ENCODE measurements at regions not wholly inside any gene's neighbourhood (a gene's known extent, or its start where the extent isn't known, plus 50 kb on each side); places are given as distances from the start of the nearest gene placed in this dataset.
"Not testable (repeated sequence)": the region's sequence is repeated elsewhere in the genome, so short reads cannot be mapped to it uniquely, and the experiment has no call there.

DNA sequence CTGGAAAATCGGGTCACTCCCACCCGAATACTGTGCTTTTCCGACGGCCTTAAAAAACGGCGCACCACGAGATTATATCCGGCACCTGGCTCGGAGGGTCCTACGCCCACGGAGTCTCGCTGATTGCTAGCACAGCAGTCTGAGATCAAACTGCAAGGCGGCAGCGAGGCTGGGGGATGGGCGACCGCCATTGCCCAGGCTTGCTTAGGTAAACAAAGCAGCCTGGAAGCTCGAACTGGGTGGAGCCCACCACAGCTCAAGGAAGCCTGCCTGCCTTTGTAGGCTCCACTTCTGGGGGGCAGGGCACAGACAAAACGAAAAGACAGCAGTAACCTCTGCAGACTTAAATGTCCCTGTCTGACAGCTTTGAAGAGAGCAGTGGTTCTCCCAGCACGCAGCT lies 132.5 kb upstream of the TLE4 start:
- H3K36me3 Mint-ChIP-seq (ENCODE audit: low read depth); H3K27ac Mint-ChIP-seq; ATAC-seq; H3K27me3 Mint-ChIP-seq; H3K9me3 Mint-ChIP-seq (ENCODE audit: low read depth); intact Hi-C loops (cut with DNase I, micrococcal nuclease); POLR2A ChIA-PET; H3K4me1 Mint-ChIP-seq; H3K4me3 Mint-ChIP-seq: not testable (repeated sequence)
- peak; percentile 17 for DNase-seq
- CTCF ChIA-PET = interaction anchor here (0.6 kb wide), 1 partner anchor 104 kb away, joined by 3 read pairs; no protein-coding TSS in a partner anchor

DNA sequence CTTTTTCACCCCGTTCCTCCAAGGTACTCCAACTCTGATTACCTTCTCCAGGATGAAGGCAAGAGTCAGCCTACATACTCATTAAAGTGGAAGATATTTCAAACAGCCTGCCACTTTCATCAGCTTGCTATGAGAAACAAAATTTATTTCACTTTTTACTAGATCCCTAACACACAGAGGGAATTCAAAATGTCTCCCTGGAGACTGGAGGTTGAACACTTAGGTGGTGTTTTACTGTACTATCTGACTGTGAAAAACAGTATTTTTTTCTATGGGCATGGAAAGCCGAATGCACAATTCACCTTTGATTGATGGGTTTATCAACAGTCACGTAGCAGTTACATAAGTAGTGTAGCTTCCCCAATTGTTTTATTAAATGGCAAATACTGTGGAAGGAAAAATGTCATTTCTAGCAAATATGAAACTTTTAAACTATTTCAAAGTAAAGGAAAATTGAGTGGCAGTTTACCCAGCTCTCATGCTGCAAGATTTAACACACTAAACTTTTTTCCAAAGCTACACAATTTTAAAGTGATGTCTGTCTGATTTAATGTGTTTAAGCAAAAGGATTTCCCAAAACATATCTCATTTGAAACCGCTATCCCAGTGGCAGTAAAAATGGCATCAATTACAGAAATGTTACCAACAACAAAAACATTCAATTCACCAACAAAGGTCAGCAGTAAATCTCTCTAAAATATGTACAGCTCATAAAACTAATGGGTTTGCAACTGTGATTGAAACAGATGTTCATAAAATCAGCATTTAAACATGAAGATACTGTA lies 125.0 kb upstream of the TLE4 start:
- ATAC-seq (no peak), DNase-seq (no peak)
- H3K27me3 Mint-ChIP-seq = peaks cover 2% of the 10 kb centered on the region
- H3K36me3 Mint-ChIP-seq (ENCODE audit: low read depth) = no peaks in the 10 kb centered on the region
- H3K4me1 Mint-ChIP-seq = no peaks in the 10 kb centered on the region
- H3K9me3 Mint-ChIP-seq (ENCODE audit: low read depth) = no peaks in the 10 kb centered on the region
- intact Hi-C loops (cut with DNase I, micrococcal nuclease) = no loop called here
- CTCF ChIA-PET = interaction anchor here (1.0 kb wide), 1 partner anchor 117 kb away, joined by 3 read pairs; no protein-coding TSS in a partner anchor
- H3K27ac Mint-ChIP-seq = no peak overlapping the region
- POLR2A ChIA-PET = no interaction called here
- H3K4me3 Mint-ChIP-seq = no peak overlapping the region

DNA sequence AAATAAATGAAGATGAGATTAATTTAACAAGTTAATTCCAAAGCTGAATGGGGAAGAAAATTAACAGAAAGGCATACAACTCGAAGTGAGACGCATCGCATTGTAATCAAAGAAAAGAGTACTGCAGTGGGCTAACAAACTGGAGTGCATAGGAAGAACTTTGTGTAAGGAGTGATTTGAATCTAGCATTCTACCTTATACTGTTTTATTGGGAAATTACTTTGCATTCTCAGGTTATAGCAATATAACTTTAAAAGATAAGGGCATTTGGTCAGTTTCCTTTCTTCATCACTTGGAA lies 124.5 kb upstream of the TLE4 start:
- Mint-ChIP-seq H3K36me3 (ENCODE audit: low read depth) (peaks cover under 1% of the 10 kb centered on the region), H3K27me3 (peaks cover 3% of the 10 kb centered on the region), H3K9me3 (ENCODE audit: low read depth) (peaks cover 1% of the 10 kb centered on the region), H3K4me1 (no peaks in the 10 kb centered on the region), H3K4me3 (no peak overlapping the region), H3K27ac (no peak overlapping the region)
- ATAC-seq (no peak), DNase-seq (no peak)
- intact Hi-C loops (cut with DNase I, micrococcal nuclease) = no loop called here
- ChIA-PET CTCF (interaction anchor here (1.0 kb wide), 1 partner anchor 116 kb away, joined by 3 read pairs; no protein-coding TSS in a partner anchor), POLR2A (no interaction called here)

DNA sequence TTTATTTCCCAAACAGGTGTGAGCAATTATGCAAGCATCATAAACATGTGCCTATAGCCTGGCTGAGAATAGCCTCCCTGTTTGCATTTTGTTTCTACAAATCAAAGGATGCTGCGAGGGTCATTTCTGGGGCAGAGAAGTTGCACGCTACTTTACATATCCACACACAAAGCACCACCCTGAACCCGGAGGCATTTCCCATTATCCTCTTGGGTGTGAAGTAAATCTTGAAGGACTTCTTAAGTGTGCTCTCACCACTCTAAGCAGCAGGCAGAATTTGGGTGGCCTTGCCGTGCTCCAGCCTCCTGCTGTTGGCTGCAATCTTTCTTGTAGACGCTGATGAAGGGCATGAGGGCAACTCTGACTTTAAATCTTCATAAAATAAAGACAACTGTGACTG lies 124.0 kb upstream of the TLE4 start:
- no peaks in the 10 kb centered on the region for H3K4me1 Mint-ChIP-seq
- ChIA-PET CTCF (no interaction called here), POLR2A (no interaction called here)
- no peak overlapping the region for H3K27ac Mint-ChIP-seq
- DNase-seq (no peak), ATAC-seq (no peak)
- no peak overlapping the region for H3K4me3 Mint-ChIP-seq
- intact Hi-C loops (cut with DNase I, micrococcal nuclease) = no loop called here
- peaks cover 5% of the 10 kb centered on the region for H3K27me3 Mint-ChIP-seq
- peaks cover 2% of the 10 kb centered on the region for H3K36me3 Mint-ChIP-seq (ENCODE audit: low read depth)
- H3K9me3 Mint-ChIP-seq (ENCODE audit: low read depth) = peaks cover 3% of the 10 kb centered on the region

DNA sequence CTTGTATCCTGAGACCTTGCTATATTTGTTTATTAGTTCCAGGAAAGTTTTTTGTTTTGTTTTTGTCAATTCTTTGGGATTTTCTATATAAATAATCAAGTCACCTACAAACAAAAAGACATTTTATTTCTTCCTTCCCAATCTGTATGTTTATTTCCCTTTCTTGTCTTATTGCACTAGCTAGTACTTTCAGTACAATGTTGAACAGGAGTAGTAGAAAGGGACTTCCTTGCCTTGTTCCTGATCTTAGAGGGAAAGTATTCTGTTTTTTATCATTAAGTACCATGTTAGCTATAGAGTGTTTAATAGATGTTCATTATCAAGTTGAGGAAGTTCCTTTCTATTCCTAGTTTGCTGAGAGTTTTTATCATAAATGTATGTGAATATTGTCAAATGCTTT lies 119.5 kb upstream of the TLE4 start:
- ATAC-seq = no peak

DNA sequence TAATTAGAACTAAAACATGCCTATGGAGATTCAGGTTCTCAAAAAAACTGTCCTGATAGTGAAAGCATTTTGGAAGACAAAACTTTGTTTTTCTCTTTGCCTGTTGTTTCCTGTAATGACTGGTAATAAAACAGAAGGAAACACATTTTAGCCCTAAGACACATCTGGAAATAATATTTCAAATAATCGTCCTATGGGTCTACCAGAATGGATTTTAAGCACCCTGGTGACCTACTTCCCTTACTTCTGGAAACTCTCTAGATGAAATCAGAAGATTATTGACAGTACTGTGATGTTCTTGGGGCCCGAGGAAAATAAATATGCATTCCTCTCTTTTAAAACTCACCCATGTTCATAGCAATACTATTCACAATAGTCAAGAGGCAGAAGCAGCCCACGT lies 110.1 kb upstream of the TLE4 start:
- H3K27me3 Mint-ChIP-seq = peaks cover 2% of the 10 kb centered on the region
- ChIA-PET POLR2A (no interaction called here), CTCF (interaction anchor here (1.0 kb wide), 1 partner anchor 83 kb away, joined by 3 read pairs; no protein-coding TSS in a partner anchor)
- H3K36me3 Mint-ChIP-seq (ENCODE audit: low read depth) = no peaks in the 10 kb centered on the region
- ATAC-seq = no peak
- no peaks in the 10 kb centered on the region for H3K9me3 Mint-ChIP-seq (ENCODE audit: low read depth)
- no peaks in the 10 kb centered on the region for H3K4me1 Mint-ChIP-seq
- intact Hi-C loops (cut with DNase I, micrococcal nuclease) = no loop called here
- no peak for DNase-seq
- H3K27ac Mint-ChIP-seq = no peak overlapping the region
- H3K4me3 Mint-ChIP-seq = no peak overlapping the region

More for the DNA sequence above, 119.5 kb upstream of the TLE4 start:
- Mint-ChIP-seq H3K27me3 (peaks cover 10% of the 10 kb centered on the region), H3K4me1 (no peaks in the 10 kb centered on the region), H3K36me3 (ENCODE audit: low read depth) (peaks cover 2% of the 10 kb centered on the region), H3K27ac (no peak overlapping the region), H3K9me3 (ENCODE audit: low read depth) (peaks cover 5% of the 10 kb centered on the region), H3K4me3 (no peak overlapping the region)
- intact Hi-C loops (cut with DNase I, micrococcal nuclease) = no loop called here
- DNase-seq = no peak
- ChIA-PET CTCF (interaction anchor here (1.5 kb wide), 1 partner anchor 20 kb away, joined by 3 read pairs; no protein-coding TSS in a partner anchor), POLR2A (no interaction called here)

DNA sequence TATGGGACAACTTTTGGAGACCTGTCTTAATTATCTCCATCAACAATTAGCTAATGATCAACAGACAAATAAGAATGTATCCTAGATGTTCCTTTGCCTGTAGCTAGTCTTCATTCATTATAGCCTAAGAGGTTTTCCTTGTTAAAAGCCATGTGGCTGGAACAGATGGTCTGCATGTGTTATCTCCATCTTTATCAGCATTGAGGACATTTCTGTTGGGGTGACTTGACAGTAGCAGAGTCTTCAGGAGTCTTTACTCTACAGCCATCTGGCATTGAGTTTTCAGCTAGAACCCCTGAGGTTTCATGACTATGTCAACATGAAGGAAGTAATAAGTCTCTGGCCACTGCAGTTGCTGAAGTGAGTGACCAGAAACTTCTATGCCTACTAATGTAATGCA lies 106.6 kb upstream of the TLE4 start:
- H3K36me3 Mint-ChIP-seq (ENCODE audit: low read depth) = no peaks in the 10 kb centered on the region
- no peaks in the 10 kb centered on the region for H3K9me3 Mint-ChIP-seq (ENCODE audit: low read depth)
- peaks cover 2% of the 10 kb centered on the region for H3K27me3 Mint-ChIP-seq
- intact Hi-C loops (cut with DNase I, micrococcal nuclease) = no loop called here
- H3K4me1 Mint-ChIP-seq = peaks cover 7% of the 10 kb centered on the region
- no peak for ATAC-seq
- no peak overlapping the region for H3K27ac Mint-ChIP-seq
- ChIA-PET CTCF (no interaction called here), POLR2A (interaction anchor here (0.7 kb wide), 1 partner anchor 48 kb away, joined by 3 read pairs; no protein-coding TSS in a partner anchor)
- H3K4me3 Mint-ChIP-seq = no peak overlapping the region
- no peak for DNase-seq

DNA sequence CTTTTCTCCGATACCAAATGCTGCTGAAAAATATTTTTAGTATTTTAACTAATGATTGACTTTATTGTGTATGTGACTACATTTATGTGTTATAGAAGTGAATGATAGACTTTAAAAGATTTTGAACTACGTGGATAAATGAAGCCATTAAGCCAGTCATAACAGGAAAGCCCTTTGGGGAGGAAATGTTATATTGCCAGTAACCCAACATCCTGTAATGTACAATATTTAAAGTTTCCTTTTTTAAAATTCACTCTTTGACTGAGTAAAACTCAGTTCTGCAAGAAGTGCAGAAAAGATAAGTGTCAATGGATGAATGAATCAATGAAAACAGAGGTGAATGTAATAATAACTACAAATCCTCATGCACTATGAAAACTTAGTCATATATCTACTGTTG lies 102.6 kb upstream of the TLE4 start:
- no peak overlapping the region for H3K4me3 Mint-ChIP-seq
- H3K4me1 Mint-ChIP-seq = peaks cover 12% of the 10 kb centered on the region
- H3K36me3 Mint-ChIP-seq (ENCODE audit: low read depth) = no peaks in the 10 kb centered on the region
- intact Hi-C loops (cut with DNase I, micrococcal nuclease) = no loop called here
- DNase-seq (no peak), ATAC-seq (peak; percentile 55)
- CTCF ChIA-PET = no interaction called here
- H3K27ac Mint-ChIP-seq = no peak overlapping the region
- no peaks in the 10 kb centered on the region for H3K9me3 Mint-ChIP-seq (ENCODE audit: low read depth)
- peaks cover 2% of the 10 kb centered on the region for H3K27me3 Mint-ChIP-seq
- POLR2A ChIA-PET = no interaction called here

DNA sequence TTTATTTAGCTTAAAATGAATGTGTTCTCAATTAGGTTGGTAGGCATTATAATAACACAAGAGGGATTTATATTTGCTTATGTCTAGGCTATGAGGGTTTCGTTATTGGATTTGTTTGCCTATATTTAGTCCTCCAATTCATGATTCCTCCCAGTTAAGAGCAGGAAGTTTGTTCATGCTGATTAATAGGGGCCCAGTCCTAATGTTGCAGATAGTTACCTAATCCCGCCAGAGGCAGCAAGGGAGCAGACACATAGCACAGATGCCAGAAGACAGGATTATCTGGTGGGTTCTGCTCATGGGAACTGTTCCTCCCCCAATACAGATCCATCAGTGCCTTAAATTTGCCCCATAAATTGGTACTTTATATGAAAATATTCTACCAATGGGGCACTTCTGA lies 100.8 kb upstream of the TLE4 start:
- POLR2A ChIA-PET = no interaction called here
- H3K36me3 Mint-ChIP-seq (ENCODE audit: low read depth) = no peaks in the 10 kb centered on the region
- DNase-seq (no peak), ATAC-seq (no peak)
- H3K4me3 Mint-ChIP-seq = no peak overlapping the region
- peaks cover 2% of the 10 kb centered on the region for H3K27me3 Mint-ChIP-seq
- H3K27ac Mint-ChIP-seq = no peak overlapping the region
- CTCF ChIA-PET = no interaction called here
- intact Hi-C loops (cut with DNase I, micrococcal nuclease) = loop anchor here (2.0 to 5.0 kb wide), 3 partner anchors 20 to 481 kb away; partner anchors contain the start of gene TLE4 (in 1 of the 2)
- peaks cover 12% of the 10 kb centered on the region for H3K4me1 Mint-ChIP-seq
- H3K9me3 Mint-ChIP-seq (ENCODE audit: low read depth) = no peaks in the 10 kb centered on the region

DNA sequence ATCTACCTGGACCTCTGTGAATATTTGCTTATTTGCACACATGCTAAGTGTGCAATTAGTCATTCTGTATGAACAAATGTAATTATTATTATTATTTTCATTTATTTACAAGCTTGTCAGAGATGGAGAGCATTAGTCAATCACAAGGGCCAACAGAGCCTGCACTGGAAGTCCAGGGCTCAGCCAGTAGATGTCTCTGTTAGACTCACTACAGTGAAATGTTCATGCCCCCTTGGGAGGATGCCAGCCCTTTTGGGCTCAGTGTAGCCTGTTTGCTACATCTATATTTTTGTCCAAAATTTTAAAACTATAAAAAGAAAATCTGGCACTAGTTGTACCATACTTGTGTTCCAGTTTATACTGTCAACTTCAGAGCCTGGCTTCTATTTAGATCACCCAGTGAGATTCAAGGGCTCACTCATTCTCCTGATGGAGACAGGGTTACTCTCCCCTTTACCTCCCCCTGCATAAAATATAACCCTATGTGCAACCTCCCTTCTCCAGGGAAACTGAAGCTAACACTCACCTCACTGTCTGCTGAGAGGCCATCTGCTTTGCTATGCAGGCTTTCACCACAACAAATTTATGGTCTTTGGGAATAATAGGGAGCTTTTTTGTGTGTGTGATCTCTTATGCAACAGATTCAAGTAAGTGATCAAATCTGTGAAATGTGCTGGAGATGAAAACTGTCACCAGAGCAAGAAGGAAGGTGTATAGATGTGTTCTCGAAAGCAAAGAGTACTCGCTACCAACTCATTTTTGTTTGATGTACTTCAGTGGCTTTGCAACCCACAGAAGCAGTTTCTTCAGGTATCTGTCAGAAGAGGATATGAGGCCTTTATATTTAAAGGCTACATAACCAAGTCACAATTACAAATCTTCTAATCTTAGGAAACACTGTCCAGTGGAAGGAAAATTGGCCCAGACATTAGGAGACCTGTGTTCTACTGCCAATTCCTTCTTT lies 99.9 kb upstream of the TLE4 start:
- intact Hi-C loops (cut with DNase I, micrococcal nuclease) = loop anchor here (2.0 to 5.0 kb wide), 3 partner anchors 19 to 480 kb away; partner anchors contain the start of gene TLE4 (in 1 of the 2)
- H3K4me3 Mint-ChIP-seq = no peak overlapping the region
- H3K27me3 Mint-ChIP-seq = peaks cover 2% of the 10 kb centered on the region
- no peak overlapping the region for H3K27ac Mint-ChIP-seq
- POLR2A ChIA-PET = no interaction called here
- ATAC-seq (peak; percentile 36), DNase-seq (peak; percentile 43)
- CTCF ChIA-PET = no interaction called here
- H3K36me3 Mint-ChIP-seq (ENCODE audit: low read depth) = no peaks in the 10 kb centered on the region
- H3K9me3 Mint-ChIP-seq (ENCODE audit: low read depth) = no peaks in the 10 kb centered on the region
- peaks cover 12% of the 10 kb centered on the region for H3K4me1 Mint-ChIP-seq

DNA sequence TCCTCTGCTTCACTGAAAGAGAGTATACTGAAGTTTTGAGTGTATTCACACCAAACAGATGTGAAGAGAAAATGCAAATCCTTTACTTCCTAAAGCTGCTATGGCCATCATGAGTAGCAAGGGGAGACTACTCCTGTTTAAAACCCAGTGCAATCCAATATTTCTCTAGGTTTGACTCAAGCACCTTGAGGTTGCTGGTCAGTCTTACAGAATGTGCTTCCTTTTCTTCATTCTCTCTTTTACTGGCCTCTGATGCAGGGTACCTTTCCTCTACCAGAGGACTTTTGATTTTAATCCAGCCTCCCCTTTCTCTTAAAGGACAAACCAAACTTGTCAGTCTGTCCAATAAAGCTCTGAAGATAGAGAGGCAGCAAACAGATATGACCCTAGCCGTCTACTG lies 98.1 kb upstream of the TLE4 start:
- no peaks in the 10 kb centered on the region for H3K27me3 Mint-ChIP-seq
- POLR2A ChIA-PET = no interaction called here
- CTCF ChIA-PET = no interaction called here
- H3K9me3 Mint-ChIP-seq (ENCODE audit: low read depth) = no peaks in the 10 kb centered on the region
- intact Hi-C loops (cut with DNase I, micrococcal nuclease) = loop anchor here (5.0 kb wide), 2 partner anchors 99 to 479 kb away; partner anchors contain the start of gene TLE4 (in 1 of the 2)
- H3K27ac Mint-ChIP-seq = no peak overlapping the region
- peaks cover 22% of the 10 kb centered on the region for H3K4me1 Mint-ChIP-seq
- DNase-seq (no peak), ATAC-seq (no peak)
- no peaks in the 10 kb centered on the region for H3K36me3 Mint-ChIP-seq (ENCODE audit: low read depth)
- no peak overlapping the region for H3K4me3 Mint-ChIP-seq
